ENCODE measurements at regions not wholly inside any gene's neighbourhood (a gene's known extent, or its start where the extent isn't known, plus 50 kb on each side); places are given as distances from the start of the nearest gene placed in this dataset.

DNA sequence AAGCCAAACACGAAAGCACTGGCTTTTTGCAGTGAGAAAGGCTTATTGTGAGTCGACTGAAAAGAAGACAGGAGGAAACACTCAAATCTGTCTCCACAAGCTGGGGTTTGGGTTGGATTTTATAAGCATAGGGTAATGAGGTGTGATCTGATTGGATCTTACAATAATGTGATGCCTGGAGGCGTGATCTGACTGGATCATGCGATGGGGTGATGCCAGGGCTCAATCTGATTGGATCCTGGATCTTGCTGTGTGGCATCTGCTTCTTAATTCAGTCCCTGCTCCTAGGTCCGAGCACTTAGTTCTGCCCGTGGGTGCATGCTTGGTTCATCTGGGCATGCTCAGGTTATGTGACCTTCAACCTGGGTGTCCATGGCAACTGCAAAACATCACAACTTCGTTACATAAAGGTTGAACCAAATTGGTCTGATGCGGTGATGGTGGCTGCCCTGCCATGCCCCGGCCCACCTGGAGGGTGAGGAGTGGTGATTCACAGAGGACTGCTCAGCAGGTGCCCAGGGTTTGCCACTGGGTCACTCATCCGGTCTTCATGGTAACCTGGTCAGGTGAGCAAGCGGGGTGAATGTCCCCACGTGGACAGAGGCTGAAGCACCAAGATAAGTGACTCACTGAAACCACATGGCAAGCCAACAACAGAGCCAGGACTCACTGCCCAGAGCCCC lies 111.0 kb downstream of the KCNF1 start:
- TF ChIP-seq POLR2AphosphoS5 (IDR thresholded peaks at IDR 0.05; ENCODE audit: low read depth, low read length): no peak
- no peak for TF ChIP-seq TAF1 (IDR thresholded peaks at IDR 0.05; ENCODE audit: low read depth, low read length)
- no peak for TF ChIP-seq POLR2A (IDR thresholded peaks at IDR 0.05; ENCODE audit: low read depth, low read length)
- no peak for TF ChIP-seq POU2F2 (IDR thresholded peaks at IDR 0.05; ENCODE audit: low read depth, low read length)
- no peak for TF ChIP-seq SPI1 (IDR thresholded peaks at IDR 0.05; ENCODE audit: low read depth, low read length)
- no peak for TF ChIP-seq PAX5 (IDR thresholded peaks at IDR 0.05; ENCODE audit: insufficient read depth, low read length, severe bottlenecking)
